ENCODE measurements at regions not wholly inside any gene's neighbourhood (a gene's known extent, or its start where the extent isn't known, plus 50 kb on each side); places are given as distances from the start of the nearest gene placed in this dataset.
A peak's percentile ranks its signal among the peaks of the same experiment; 100 is the strongest.
"Not testable (repeated sequence)": the region's sequence is repeated elsewhere in the genome, so short reads cannot be mapped to it uniquely, and the experiment has no call there.

DNA sequence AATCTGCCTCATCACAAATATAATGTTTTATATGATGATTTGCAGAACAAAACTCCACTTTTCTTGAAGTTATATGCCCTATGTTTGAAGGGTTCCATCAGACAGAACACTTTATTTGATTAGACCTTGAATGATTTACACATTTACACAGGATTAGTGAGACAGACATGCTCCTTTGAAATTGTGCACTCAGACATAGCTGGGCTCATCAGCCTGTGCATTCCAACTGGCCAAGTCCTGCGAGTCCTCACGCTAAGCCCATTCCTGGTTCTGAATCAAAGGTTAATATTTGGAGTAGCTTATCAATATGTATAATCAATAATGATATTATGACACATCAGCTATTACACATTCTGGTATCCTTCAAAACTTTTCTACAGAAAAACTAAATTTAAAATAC lies 173.6 kb downstream of the MBL2 start:
- DNase-seq (ENCODE audit: insufficient read length, low spot score) (no peak), FAIRE-seq (no peak)
- TF ChIP-seq POLR2A (IDR thresholded peaks at IDR 0.05; ENCODE audit: low read depth, low read length): no peak

DNA sequence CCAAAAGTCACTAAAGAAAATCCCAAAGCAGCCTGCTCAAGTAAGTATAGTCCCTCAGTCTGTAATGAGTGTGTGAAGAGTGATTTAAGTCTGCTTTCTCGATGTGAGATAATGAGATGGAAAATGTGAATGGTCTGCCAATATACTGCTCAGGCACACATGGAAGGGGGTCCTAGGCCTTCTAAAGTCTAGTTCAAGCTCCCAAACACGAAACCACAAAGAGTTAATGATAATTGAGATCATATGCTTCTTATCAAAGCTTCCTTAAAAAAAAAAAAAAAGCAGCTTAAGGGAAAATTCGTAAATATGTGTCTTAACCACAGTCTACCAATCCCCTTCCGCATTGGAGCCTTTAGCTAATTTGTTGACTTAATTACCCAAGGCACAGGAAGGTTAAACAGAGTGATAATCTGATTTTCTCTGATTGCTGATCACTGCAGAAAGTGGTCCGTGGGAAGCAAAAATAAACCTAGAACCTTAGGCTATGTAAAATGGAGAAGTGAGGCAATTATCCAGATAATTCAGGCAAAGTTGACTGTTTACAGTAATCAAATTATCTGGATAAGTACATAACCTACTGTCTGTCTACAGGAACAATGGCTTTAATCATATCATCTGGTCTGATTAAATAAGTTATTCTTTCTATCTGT lies 172.9 kb downstream of the MBL2 start:
- TF ChIP-seq POLR2A (IDR thresholded peaks at IDR 0.05; ENCODE audit: low read depth, low read length): no peak
- DNase-seq (ENCODE audit: insufficient read length, low spot score) (no peak), FAIRE-seq (peak; percentile 38)

DNA sequence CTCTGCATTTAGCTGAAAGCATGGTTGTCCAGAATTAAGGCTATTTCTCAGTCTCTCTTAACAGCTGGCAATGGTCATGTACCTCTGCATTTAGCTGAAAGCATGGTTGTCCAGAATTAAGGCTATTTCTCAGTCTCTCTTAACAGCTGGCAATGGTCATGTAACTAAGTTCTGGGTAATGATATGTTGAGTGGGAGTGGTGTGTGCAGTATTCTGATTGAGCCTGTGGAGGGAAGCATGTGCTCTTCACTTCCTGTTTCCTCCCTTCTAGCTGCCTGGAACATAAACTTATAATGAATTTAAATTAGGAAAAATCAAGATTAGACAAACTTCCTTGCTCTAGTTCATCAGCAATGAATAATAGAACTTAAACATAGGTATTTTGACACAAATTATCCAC lies 168.5 kb downstream of the MBL2 start:
- DNase-seq (ENCODE audit: insufficient read length, low spot score); FAIRE-seq: not testable (repeated sequence)

DNA sequence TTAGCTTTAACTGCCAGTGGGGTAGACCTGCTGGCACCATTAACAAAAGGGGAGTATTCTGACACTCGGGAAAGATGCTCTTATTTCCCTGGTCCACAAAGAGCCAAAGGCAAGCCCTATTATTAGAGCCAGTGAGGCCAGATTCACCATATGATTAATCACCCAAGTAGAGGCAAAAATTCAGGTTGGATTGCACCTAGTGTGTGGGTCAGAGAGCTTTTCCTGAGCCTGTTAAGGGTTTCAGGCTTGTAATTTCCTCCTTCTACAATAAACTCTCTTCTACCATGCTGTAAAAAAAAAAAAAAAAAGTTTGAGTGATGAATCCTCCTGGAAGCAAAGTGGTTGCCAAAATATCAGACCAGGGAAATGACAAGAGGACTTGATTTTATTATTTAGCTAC lies 163.5 kb downstream of the MBL2 start:
- DNase-seq (ENCODE audit: insufficient read length, low spot score) (no peak), FAIRE-seq (no peak)

DNA sequence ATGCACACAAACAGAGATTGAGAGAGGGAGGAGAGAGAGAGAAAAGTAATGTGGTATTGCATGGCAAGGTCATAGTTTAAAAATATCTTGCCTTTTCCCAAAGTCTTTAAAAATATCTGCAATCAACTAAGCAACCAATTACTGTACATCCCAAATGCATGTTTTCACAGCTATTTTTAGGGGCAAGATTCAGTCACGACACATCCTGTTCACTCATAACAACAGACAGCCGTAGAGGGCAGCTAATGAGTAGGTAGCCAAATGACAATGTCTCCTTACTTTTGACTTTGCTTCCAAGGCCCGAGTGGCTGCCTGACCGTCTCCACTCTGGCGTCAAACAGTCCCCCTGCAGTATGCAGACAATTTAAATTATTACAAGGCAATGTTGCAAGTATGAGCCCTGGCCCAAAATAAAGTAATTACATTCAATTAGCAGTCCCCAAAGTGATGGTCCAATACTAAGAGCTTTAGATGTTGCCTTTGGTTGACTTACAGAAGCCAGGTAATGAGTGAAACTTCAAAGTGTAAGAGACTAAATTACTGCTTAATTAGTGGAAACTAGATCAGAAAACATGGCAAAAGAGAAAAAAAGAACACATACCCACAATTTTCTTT lies 162.9 kb downstream of the MBL2 start:
- peak; percentile 20 for FAIRE-seq
- no peak for DNase-seq (ENCODE audit: insufficient read length, low spot score)
- no peak for TF ChIP-seq POLR2A (IDR thresholded peaks at IDR 0.05; ENCODE audit: low read depth, low read length)

More for the DNA sequence above, 163.5 kb downstream of the MBL2 start:
- TF ChIP-seq POLR2A (IDR thresholded peaks at IDR 0.05; ENCODE audit: low read depth, low read length): no peak

DNA sequence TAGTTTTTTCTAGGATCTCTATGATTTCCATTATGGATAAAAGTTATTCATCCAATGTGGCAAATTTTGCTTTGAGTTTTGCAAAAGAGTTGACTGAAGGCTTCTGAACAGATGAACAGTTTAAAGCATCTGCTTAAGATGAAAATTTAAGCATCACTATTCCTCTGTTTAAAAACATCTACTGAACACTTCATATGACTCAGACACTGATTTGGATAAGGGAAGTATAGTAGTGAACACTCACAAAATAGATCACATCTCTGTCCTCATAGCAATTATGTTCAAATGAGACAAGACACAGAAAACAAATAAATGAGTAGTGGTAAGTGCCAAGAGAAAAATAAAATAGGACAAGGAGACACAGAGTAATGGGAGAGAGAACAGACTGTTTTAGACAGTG lies 157.3 kb downstream of the MBL2 start:
- FAIRE-seq (peak; percentile 43), DNase-seq (ENCODE audit: insufficient read length, low spot score) (no peak)
- TF ChIP-seq POLR2A (IDR thresholded peaks at IDR 0.05; ENCODE audit: low read depth, low read length): no peak

DNA sequence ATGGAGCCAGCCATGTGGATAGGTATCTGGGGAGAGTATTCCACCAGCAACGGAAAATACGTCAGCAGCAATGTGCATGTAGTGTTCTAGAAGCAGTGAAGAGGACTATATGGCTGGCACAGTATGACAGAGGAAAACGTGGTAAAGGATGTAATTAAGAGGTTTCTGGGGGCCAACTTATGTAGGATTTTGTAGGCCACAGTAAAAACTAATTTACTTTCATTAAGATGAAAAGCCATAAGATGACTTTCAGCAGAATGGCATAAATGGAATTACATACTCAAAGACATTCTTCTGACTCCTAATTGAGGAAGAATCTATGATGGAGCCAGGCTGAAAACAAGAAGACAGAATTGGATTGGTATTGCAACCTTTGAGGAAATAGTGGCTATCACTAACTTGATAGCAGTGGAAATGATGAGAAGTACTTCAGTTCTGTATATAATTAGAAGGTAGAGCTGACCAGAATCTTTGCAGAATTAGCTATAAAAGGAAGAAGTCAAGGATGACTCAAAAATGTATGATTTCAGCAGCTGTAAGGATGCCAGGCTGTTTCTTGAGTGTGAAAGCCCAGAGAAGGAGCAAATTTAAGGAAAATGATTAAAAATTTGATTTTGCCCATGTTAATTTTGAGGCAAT lies 156.7 kb downstream of the MBL2 start:
- no peak for DNase-seq (ENCODE audit: insufficient read length, low spot score)
- no peak for TF ChIP-seq POLR2A (IDR thresholded peaks at IDR 0.05; ENCODE audit: low read depth, low read length)
- peak; percentile 30 for FAIRE-seq

DNA sequence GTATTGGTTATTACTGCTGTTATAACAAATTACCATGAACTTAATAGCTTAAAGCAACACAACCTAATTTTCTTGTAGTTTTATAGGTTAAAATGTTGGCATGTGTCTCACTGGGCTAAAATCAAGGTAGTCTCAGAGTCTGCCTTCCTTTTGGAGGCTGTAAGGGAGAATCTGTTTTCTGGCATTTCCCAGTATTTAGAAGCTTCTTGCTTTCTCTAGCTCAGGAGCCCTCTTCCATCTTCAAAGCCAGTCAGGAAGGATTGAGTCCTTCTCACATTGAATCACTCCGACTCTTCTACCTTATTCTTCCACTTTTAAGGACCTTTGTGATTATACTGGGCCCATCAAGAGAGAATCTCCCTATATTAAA lies 156.2 kb downstream of the MBL2 start:
- DNase-seq (ENCODE audit: insufficient read length, low spot score) (no peak), FAIRE-seq (peak; percentile 20)
- TF ChIP-seq POLR2A (IDR thresholded peaks at IDR 0.05; ENCODE audit: low read depth, low read length): no peak

DNA sequence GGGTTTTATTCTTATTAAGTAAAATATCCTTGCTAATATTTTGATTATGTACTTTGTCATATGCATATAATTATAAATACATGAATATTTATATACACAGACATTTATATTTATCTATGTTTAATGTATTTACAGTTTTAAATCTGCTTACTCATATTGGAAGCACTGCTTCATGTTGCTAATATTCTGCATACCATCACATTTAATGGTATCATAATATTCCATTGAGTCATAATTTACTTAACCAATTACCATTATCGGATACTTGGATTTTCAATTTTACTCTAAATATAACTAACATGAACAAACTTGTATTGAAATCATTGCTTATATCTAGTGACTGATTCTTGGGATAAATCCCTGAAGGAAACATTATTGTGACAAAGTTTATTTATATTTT lies 155.2 kb downstream of the MBL2 start:
- DNase-seq (ENCODE audit: insufficient read length, low spot score): no peak
- FAIRE-seq: no peak
- TF ChIP-seq POLR2A (IDR thresholded peaks at IDR 0.05; ENCODE audit: low read depth, low read length): no peak

DNA sequence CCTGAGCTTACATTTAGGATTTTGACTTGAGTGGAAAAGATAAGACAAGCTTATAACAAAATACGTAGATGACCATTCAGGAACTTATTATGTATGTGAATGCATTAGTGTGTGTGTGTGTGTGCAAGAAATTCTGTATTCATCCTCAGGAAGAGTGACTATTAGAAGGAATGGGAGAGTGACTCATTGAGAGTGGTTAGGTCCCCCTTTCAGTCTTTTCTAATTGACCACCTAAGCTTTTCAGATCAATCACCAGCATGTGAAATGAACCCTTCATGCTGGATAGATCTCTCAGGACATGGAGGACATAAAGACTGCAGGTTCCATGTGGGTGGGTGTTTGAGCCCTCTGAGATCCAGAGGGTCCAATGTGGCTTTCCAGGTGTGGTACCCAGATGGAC lies 153.5 kb downstream of the MBL2 start:
- FAIRE-seq (no peak), DNase-seq (ENCODE audit: insufficient read length, low spot score) (no peak)
- TF ChIP-seq POLR2A (IDR thresholded peaks at IDR 0.05; ENCODE audit: low read depth, low read length): no peak

DNA sequence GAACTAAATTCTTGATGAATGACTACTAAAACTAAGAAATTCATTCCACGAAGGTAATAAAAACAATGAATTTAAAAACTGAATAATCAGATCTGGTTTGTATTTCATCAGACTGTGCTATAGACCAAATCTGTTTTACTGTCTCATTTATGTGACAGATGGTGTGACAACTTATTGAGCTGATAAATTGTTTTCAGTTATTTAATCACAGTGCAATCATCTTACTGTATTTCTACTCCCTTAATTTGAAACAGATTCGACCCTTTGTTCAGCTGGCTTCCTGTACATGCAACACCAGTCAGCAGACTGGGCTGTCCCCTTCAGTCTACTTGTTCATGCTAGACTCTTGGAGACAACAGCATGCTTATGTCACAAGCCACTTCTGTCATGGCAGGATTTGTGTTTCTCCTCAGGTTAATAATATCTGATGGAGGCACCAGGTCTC lies 150.9 kb downstream of the MBL2 start:
- peak; percentile 78 for FAIRE-seq
- no peak for TF ChIP-seq POLR2A (IDR thresholded peaks at IDR 0.05; ENCODE audit: low read depth, low read length)
- DNase-seq (ENCODE audit: insufficient read length, low spot score): no peak

DNA sequence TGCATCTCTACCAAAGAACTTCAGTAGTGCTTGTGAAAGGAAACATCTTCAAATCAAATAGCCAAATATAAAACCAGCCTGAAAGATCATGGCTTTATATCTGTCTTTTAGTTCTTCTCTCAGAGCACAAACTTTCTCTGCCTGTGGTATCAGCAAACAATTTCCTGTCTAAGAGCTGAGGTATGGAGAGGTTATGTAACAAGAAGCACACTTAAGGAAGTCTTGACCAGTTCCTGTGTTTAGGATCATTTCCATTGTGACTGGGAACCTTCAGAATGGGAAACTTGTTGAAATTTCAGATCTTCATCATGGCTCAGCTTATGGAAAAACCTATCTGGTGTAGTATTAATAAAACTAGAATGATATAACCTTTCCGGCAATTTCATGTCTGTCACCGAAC lies 148.8 kb downstream of the MBL2 start:
- FAIRE-seq (no peak), DNase-seq (ENCODE audit: insufficient read length, low spot score) (no peak)
- no peak for TF ChIP-seq POLR2A (IDR thresholded peaks at IDR 0.05; ENCODE audit: low read depth, low read length)

DNA sequence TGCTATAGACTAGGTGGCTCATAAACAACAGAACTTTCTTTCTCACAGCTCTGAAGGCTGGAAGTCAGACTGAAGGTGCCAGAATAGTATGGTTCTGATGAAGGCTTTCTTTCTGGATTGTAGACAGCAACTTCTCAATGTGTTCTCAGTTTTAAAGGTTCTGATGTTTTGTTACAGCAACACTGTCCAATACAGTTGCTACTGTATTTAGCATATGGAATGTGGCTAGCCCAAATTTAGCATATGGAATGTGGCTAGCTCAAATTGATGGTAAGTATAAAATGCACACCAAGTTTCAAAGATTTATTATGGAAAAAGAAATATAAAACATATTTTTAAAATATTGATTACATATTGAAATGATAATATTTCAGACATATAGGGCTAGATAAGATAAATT lies 145.3 kb downstream of the MBL2 start:
- no peak for DNase-seq (ENCODE audit: insufficient read length, low spot score)

DNA sequence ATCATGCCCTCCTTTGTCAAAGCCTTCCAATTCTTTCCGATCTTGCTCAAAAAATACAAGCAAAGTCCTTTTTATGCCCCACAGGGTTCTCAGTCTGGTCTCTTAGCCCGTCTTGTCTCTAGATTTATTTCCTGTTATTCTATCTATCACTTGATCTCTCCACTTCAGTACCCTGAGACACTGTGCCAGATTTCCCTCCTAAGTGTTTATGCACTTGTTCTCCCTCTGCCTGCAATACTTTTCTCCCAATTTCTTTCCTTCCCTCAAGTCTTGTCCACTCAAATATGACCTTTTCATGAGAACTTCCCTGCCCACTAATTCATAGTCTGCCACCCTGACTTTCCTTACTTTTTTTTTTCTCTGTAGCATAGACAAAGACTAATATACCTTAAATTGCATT lies 141.4 kb downstream of the MBL2 start:
- no peak for TF ChIP-seq POLR2A (IDR thresholded peaks at IDR 0.05; ENCODE audit: low read depth, low read length)
- FAIRE-seq (no peak), DNase-seq (ENCODE audit: insufficient read length, low spot score) (no peak)

More for the DNA sequence above, 145.3 kb downstream of the MBL2 start:
- FAIRE-seq: no peak
- no peak for TF ChIP-seq POLR2A (IDR thresholded peaks at IDR 0.05; ENCODE audit: low read depth, low read length)

DNA sequence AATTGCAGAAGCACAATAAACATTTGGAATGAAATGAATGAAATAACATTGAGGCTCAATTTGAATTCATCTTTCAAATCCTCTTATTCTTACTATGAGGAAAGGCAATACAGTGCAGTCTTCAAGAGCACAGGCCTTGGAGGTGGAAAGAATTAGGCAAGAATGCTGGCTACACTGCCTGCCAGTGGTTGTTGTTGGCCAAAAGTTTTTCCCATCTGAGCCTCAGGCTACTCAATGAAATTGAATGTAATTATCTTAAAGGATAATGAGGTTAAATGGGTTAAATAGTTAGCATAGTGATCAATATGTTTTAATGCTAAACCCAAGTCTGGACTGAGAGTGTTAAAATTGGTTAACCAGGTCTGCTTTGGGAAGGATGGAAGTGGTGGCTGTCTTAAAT lies 140.9 kb downstream of the MBL2 start:
- TF ChIP-seq POLR2A (IDR thresholded peaks at IDR 0.05; ENCODE audit: low read depth, low read length): no peak
- FAIRE-seq: peak; percentile 20
- DNase-seq (ENCODE audit: insufficient read length, low spot score): no peak

Data from H54 (cell line).